RWPE2 (cell line): ENCODE measurements at regions not wholly inside any gene's neighbourhood (a gene's known extent, or its start where the extent isn't known, plus 50 kb on each side); places are given as distances from the start of the nearest gene placed in this dataset.

Source experiments
- ATAC-seq: fragments of 200-7000 bp; cut with Tn5 transposase; 3 replicates; pipeline ENCODE4 v1.9.1; 2021; ENCODE audit warnings: low read depth
- DNase-seq: peaks from one replicate; pipeline ENCODE4 v3.0.0-alpha.2; 2020; ENCODE audit warnings: low spot score
- H3K27ac ChIP-seq: fragments of 450-650 bp; 2 replicates; pipeline ENCODE4 v1.5.1; 2017; ENCODE audit warnings: mild to moderate bottlenecking; ENCODE audit not compliant: poor library complexity, severe bottlenecking
- H3K27me3 ChIP-seq: fragments of 250-450 bp; sonication (Bioruptor Pico); 2 replicates; pipeline ENCODE4 v1.5.1; 2021; ENCODE audit warnings: mild to moderate bottlenecking, moderate library complexity; ENCODE audit not compliant: insufficient read depth, poor library complexity, severe bottlenecking
- H3K36me3 ChIP-seq: fragments of 250-450 bp; sonication (Bioruptor Pico); 2 replicates; pipeline ENCODE4 v1.5.1; 2020; ENCODE audit warnings: low read depth, mild to moderate bottlenecking, moderate library complexity
- H3K4me1 ChIP-seq: fragments of 250-450 bp; sonication (Bioruptor Pico); 2 replicates; pipeline ENCODE4 v1.5.1; 2021; ENCODE audit warnings: mild to moderate bottlenecking, moderate library complexity; ENCODE audit not compliant: insufficient read depth, poor library complexity, severe bottlenecking
- H3K4me3 ChIP-seq: fragments of 250-450 bp; sonication (Bioruptor Pico); 2 replicates; pipeline ENCODE4 v1.5.1; 2021; ENCODE audit warnings: mild to moderate bottlenecking, moderate library complexity; ENCODE audit not compliant: severe bottlenecking
- H3K9me3 ChIP-seq: fragments of 250-450 bp; sonication (Bioruptor Pico); 2 replicates; pipeline ENCODE4 v1.5.1; 2021; ENCODE audit warnings: mild to moderate bottlenecking, moderate library complexity; ENCODE audit not compliant: severe bottlenecking
- CTCF ChIP-seq: fragments of 450-650 bp; IDR thresholded peaks from one replicate; pipeline ENCODE4 v1.5.1; 2017; ENCODE audit warnings: mild to moderate bottlenecking, moderate library complexity; ENCODE audit not compliant: poor library complexity, severe bottlenecking

GRCh38 chr18:28288784-28289183 lies 111.9 kb upstream of the CDH2 start:
- H3K4me3 ChIP-seq, result no peak overlapping the region
- no peaks in the 10 kb centered on the region for H3K9me3 ChIP-seq
- H3K36me3 ChIP-seq, result no peaks in the 10 kb centered on the region
- H3K27ac ChIP-seq, result no peak overlapping the region
- H3K27me3 ChIP-seq, result no peaks in the 10 kb centered on the region
- no peak for TF ChIP-seq CTCF
- ATAC-seq (no peak), DNase-seq (no peak)
- peaks cover 12% of the 10 kb centered on the region for H3K4me1 ChIP-seq

- no peaks in the 10 kb centered on the region for H3K9me3 ChIP-seq
- no peak overlapping the region for H3K4me3 ChIP-seq
- no peak for TF ChIP-seq CTCF
- no peaks in the 10 kb centered on the region for H3K36me3 ChIP-seq
- H3K4me1 ChIP-seq, result peaks cover 13% of the 10 kb centered on the region
- no peak overlapping the region for H3K27ac ChIP-seq
- ATAC-seq (no peak), DNase-seq (no peak)
- H3K27me3 ChIP-seq, result no peaks in the 10 kb centered on the region
Measured at GRCh38 chr18:28287146-28287545, 110.2 kb upstream of the CDH2 start.

GRCh38 chr18:28284132-28284531 lies 107.2 kb upstream of the CDH2 start:
- TF ChIP-seq CTCF, result no peak
- Histone ChIP-seq H3K9me3 (no peaks in the 10 kb centered on the region), H3K4me3 (no peak overlapping the region), H3K27ac (peak overlapping the region; percentile 51), H3K4me1 (peaks cover 13% of the 10 kb centered on the region), H3K27me3 (no peaks in the 10 kb centered on the region), H3K36me3 (no peaks in the 10 kb centered on the region)
- DNase-seq (no peak), ATAC-seq (peak; percentile 100)

- TF ChIP-seq CTCF, result no peak
- DNase-seq (no peak), ATAC-seq (no peak)
- Histone ChIP-seq H3K4me3 (no peak overlapping the region), H3K27ac (no peak overlapping the region), H3K36me3 (no peaks in the 10 kb centered on the region), H3K27me3 (no peaks in the 10 kb centered on the region), H3K9me3 (no peaks in the 10 kb centered on the region), H3K4me1 (peaks cover 13% of the 10 kb centered on the region)
Measured at GRCh38 chr18:28281400-28281799, 104.5 kb upstream of the CDH2 start.

- no peak for TF ChIP-seq CTCF
- Histone ChIP-seq H3K9me3 (no peaks in the 10 kb centered on the region), H3K27ac (no peak overlapping the region), H3K4me3 (no peak overlapping the region), H3K27me3 (no peaks in the 10 kb centered on the region), H3K4me1 (no peaks in the 10 kb centered on the region), H3K36me3 (no peaks in the 10 kb centered on the region)
- no peak for ATAC-seq
- no peak for DNase-seq
Measured at GRCh38 chr18:28269750-28270149, 92.8 kb upstream of the CDH2 start.
